Naive thymus-derived CD8-positive, alpha-beta T cell (primary cell): ENCODE measurements at regions not wholly inside any gene's neighbourhood (a gene's known extent, or its start where the extent isn't known, plus 50 kb on each side); places are given as distances from the start of the nearest gene placed in this dataset.

Experiments used
- ATAC-seq, 2 donors: fragments of 150-1000 bp; cut with Tn5 transposase in 1 of 2; sonication (Bioruptor Pico), chemical (Tn5 transposase) in 1 of 2; 1 replicate in 1 of 2; 2 replicates in 1 of 2; pipeline ENCODE4 v1.10.0; 2021; ENCODE audit warnings: mild to moderate bottlenecking in 2 of 2, moderate library complexity in 2 of 2
- POLR2A ChIA-PET: fragments of 350-600 bp; sonication (Branson Sonifier 250); formaldehyde crosslinking; loops from one replicate; lab custom pipeline; 2021; ENCODE audit warnings: antibody characterized with exemption; lab: Charles Lee
- DNase-seq, 10 donors: peaks; one replicate each; pipeline versions ENCODE4 v3.0.0 to v3.0.0-alpha.2; 2020 to 2022
- H3K27ac Mint-ChIP-seq, 10 donors: one replicate each; pipeline ENCODE4 v1.8.0; 2020 to 2022; ENCODE audit warnings: mild to moderate bottlenecking in 10 of 10, mixed read lengths in 10 of 10, moderate library complexity in 4 of 10, inconsistent platforms in 1 of 10
- H3K27me3 Mint-ChIP-seq, 5 donors: one replicate each; pipeline ENCODE4 v1.8.0; 2021 to 2022; ENCODE audit warnings: mixed read lengths in 5 of 5
- H3K36me3 Mint-ChIP-seq, 3 donors: one replicate each; pipeline ENCODE4 v1.8.0; 2020 to 2022; ENCODE audit warnings: mixed read lengths in 3 of 3, mild to moderate bottlenecking in 2 of 3, inconsistent platforms in 1 of 3
- H3K4me1 Mint-ChIP-seq, 4 donors: one replicate each; pipeline ENCODE4 v1.8.0; 2021 to 2022; ENCODE audit warnings: mixed read lengths in 4 of 4
- H3K4me3 Mint-ChIP-seq, 10 donors: one replicate each; pipeline ENCODE4 v1.8.0; 2020 to 2022; ENCODE audit warnings: mild to moderate bottlenecking in 10 of 10, mixed read lengths in 10 of 10, moderate library complexity in 6 of 10, inconsistent platforms in 1 of 10
- H3K9me3 Mint-ChIP-seq, 9 donors: one replicate each; pipeline ENCODE4 v1.8.0; 2020 to 2022; ENCODE audit warnings: mixed read lengths in 9 of 9, mild to moderate bottlenecking in 3 of 9, inconsistent platforms in 1 of 9, moderate library complexity in 1 of 9

DNA sequence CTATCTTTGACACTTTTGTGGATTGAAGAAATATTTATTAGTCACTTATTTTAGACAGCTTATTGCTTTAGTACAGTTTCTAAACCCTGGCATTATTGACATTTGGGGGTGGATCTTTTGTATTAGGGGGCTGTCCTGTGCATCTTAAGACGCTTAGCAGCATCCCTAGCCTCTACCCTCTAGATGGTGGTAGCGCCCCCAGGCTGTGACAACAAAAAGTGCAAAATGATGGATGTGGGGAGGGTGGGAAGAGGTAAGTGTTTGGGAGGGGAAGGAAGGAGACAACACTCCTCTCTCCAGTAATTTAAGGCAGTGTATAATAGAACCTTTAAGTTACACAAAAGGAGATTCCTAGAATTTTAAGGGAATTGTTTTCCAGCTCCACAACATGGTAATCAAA, 1210.6 kb downstream of the C4orf33 start:
- DNase-seq (no peak), ATAC-seq (no peak)
- Mint-ChIP-seq H3K4me1 (no peaks in the 10 kb centered on the region), H3K27ac (no peak overlapping the region), H3K4me3 (no peak overlapping the region), H3K36me3 (no peaks in the 10 kb centered on the region), H3K27me3 (no peaks in the 10 kb centered on the region), H3K9me3 (peaks cover 0 to 12% (median 3%) of the 10 kb centered on the region in 9 donors)
- POLR2A ChIA-PET = no interaction called here

DNA sequence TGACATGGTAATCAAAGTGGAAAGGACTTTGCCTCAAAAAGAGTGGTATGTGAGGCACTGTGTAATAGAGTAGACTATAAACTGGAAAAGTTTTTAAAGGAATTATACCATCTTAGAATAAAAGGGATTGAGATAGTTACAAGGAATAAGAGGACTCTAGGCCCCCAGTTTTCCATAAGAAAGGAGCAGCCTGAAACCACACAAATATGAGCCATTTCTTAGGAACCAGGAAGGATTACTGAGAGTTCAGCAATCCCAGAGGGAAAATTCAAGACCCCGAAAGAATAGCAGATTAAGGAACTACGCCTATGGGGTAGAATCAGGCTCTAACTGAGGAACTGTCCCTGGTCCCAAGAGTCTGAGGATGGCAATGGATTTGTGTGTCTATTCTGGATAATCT, 1213.3 kb downstream of the C4orf33 start:
- peaks cover 0 to 4% (median 0%) of the 10 kb centered on the region in 9 donors for H3K9me3 Mint-ChIP-seq
- no peaks in the 10 kb centered on the region for H3K27me3 Mint-ChIP-seq
- DNase-seq (no peak), ATAC-seq (no peak)
- no peaks in the 10 kb centered on the region for H3K36me3 Mint-ChIP-seq
- no peak overlapping the region for H3K4me3 Mint-ChIP-seq
- POLR2A ChIA-PET = no interaction called here
- H3K4me1 Mint-ChIP-seq = no peaks in the 10 kb centered on the region
- no peak overlapping the region for H3K27ac Mint-ChIP-seq

DNA sequence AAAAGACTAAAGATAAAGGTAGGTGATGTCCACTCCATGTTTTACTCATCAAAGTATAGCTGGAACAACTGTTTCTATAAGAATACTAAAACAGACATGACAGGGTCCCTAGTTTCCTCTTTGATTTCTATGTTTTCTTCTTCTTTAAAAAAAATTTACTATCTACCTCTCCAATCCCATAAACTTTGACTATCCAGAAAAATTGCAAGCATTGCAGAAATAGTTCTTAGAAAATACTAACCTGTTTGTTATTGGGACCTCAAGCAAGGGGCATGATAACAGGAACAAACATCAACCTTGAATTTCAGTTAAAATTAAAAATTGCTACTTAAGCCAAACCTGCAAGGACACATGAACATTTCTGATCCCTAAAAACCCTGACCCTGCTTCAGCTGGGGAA, 1226.5 kb downstream of the C4orf33 start:
- Mint-ChIP-seq H3K9me3 (peaks cover 0 to 13% (median 4%) of the 10 kb centered on the region in 9 donors), H3K27ac (no peak overlapping the region), H3K27me3 (no peaks in the 10 kb centered on the region), H3K4me3 (no peak overlapping the region), H3K36me3 (no peaks in the 10 kb centered on the region), H3K4me1 (no peaks in the 10 kb centered on the region)
- POLR2A ChIA-PET = no interaction called here
- DNase-seq = no peak
- ATAC-seq = no peak

DNA sequence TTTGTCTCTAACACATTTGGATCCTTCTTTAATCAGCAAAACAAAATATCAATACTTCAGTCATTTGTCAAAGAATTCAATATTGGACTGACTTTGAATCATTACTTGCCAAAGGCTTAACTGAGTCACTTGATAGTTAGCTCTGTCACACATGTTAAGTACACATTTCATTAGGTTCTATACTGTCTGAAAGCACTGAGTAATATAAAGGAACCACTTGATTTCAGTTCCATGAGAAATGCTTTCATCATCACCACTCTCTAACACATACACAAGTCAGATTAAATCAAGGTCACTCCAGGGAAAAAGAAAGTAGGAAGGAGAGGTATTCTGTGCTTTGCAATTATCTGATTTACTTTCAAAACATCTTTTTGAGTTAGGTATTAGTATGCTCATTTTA, 1233.1 kb downstream of the C4orf33 start:
- POLR2A ChIA-PET = no interaction called here
- H3K27ac Mint-ChIP-seq = no peak overlapping the region
- ATAC-seq = no peak
- no peak overlapping the region for H3K4me3 Mint-ChIP-seq
- H3K4me1 Mint-ChIP-seq = no peaks in the 10 kb centered on the region
- H3K27me3 Mint-ChIP-seq = no peaks in the 10 kb centered on the region
- peaks cover 0 to 2% (median 0%) of the 10 kb centered on the region in 9 donors for H3K9me3 Mint-ChIP-seq
- H3K36me3 Mint-ChIP-seq = no peaks in the 10 kb centered on the region
- DNase-seq = no peak

DNA sequence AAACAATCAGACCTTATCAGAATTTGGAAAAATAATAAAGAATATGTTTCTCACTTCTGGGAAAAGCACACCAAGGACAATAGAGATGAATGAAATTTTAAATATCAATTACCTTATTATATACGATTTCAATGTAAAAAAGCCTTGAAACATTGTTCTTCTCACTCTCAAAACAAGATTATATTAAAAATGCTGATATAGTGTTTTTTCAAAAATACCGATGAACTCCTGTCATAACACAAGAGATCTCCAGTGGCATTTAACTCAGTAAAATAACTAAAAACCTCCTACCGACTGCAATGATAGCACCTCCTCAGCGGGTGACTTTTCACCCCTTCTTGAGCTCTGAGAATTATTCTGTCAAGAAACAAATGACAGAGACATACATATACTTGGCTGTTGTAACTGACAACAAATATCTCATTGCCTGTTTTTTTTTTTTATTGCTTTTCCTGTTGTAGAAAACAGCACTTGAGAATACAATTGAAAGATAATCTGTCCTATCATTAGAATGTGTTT, 1237.3 kb downstream of the C4orf33 start:
- DNase-seq (no peak), ATAC-seq (no peak)
- Mint-ChIP-seq H3K4me3 (no peak overlapping the region), H3K4me1 (no peaks in the 10 kb centered on the region), H3K36me3 (no peaks in the 10 kb centered on the region), H3K27ac (no peak overlapping the region), H3K9me3 (peaks cover 0 to 3% (median 0%) of the 10 kb centered on the region in 9 donors), H3K27me3 (no peaks in the 10 kb centered on the region)
- POLR2A ChIA-PET = no interaction called here

DNA sequence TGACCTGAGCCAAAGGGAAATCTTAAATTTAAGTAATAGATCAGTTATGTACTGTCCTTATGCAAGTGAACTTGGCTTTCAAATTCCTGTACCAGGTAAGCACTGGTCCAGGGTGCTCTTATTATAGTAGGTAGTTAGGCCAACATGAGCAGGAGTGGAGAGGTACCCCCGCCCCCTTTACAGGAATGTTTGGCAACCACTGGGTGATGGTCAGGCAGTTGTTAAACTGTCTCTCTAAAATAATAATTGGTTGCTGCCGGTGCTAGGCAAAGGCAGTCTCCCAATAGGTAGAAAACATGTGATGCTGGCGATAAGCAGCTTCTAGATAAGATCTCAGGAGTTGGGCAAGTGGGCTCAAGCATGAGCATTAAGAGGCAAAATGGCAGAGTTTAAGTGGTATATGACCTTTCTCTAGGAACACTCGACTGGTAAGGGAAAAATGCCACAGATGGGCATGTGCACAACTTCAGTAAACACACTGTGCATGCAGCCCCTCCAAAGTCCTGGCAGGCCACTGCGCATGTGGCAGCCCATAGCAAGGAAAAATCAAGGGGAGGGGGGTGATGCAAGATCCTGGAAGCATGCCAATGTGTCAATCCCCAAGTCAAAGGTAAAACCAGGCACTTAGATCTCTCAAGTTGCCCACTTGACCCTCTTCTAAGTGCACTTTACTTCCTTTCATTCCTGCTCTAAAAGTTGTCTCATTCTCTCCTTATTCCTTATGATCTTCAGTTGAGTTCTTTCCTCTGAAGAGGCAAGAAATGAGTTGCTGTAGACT, 1239.7 kb downstream of the C4orf33 start:
- POLR2A ChIA-PET = no interaction called here
- Mint-ChIP-seq H3K36me3 (no peaks in the 10 kb centered on the region), H3K27ac (no peak overlapping the region), H3K4me3 (no peak overlapping the region), H3K9me3 (peaks cover 0 to 8% (median 0%) of the 10 kb centered on the region in 9 donors), H3K27me3 (no peaks in the 10 kb centered on the region), H3K4me1 (no peaks in the 10 kb centered on the region)
- DNase-seq = no peak
- no peak for ATAC-seq

DNA sequence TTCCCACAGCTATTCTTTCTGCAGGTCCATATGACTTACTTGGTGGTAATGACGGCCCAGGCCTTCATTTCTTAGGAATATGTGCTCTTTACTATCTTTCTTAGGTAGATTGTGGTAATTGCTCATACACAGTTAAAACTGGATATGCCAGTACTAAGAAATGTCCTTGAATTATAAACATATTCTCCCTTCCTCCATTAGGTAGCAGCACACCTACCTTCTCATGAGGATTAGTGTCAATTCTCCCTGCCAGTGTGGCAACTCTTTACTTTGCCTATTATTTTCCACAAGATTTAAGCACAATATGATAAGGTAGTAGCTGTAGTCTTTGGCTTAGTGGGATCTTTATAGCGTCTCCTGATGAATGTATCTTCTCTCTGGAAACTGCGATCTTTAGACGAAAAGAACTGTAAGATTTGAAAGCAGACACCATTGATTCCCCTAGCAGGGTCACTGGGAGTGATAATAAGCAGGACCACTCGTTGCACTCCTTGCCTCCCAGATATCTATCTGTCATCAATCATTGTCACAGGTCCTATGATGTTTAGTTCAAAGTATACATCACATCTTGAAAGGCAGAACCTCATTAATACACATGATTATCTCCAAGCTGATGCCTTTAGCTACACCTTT, 1240.7 kb downstream of the C4orf33 start:
- H3K4me1 Mint-ChIP-seq = no peaks in the 10 kb centered on the region
- H3K9me3 Mint-ChIP-seq = peaks cover 0 to 8% (median 0%) of the 10 kb centered on the region in 9 donors
- H3K4me3 Mint-ChIP-seq = no peak overlapping the region
- H3K27me3 Mint-ChIP-seq = no peaks in the 10 kb centered on the region
- POLR2A ChIA-PET = no interaction called here
- DNase-seq (no peak), ATAC-seq (no peak)
- no peak overlapping the region for H3K27ac Mint-ChIP-seq
- no peaks in the 10 kb centered on the region for H3K36me3 Mint-ChIP-seq

DNA sequence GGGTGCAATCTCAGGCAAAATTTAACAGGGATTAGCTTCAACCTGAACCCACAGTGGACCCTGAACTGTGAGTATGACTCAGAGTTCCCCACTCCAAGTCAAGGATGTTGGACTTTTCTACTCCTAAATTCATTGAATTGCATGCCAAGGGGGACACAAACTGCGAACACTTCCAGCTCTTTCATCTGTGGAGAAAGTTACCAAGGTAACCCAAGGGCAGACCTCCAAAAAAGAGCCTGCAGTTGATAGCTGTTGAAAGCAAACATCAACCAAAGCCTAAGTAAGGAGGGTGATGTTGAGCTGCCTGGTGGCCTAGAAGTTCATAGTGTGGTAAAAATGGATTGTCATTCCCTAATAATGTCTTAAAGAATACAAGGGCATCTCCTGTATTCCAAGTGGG, 1242.9 kb downstream of the C4orf33 start:
- Mint-ChIP-seq H3K4me1 (no peaks in the 10 kb centered on the region), H3K4me3 (no peak overlapping the region), H3K27me3 (no peaks in the 10 kb centered on the region), H3K36me3 (no peaks in the 10 kb centered on the region), H3K27ac (no peak overlapping the region), H3K9me3 (peaks cover 0 to 8% (median 0%) of the 10 kb centered on the region in 9 donors)
- ATAC-seq (no peak), DNase-seq (no peak)
- POLR2A ChIA-PET = no interaction called here

DNA sequence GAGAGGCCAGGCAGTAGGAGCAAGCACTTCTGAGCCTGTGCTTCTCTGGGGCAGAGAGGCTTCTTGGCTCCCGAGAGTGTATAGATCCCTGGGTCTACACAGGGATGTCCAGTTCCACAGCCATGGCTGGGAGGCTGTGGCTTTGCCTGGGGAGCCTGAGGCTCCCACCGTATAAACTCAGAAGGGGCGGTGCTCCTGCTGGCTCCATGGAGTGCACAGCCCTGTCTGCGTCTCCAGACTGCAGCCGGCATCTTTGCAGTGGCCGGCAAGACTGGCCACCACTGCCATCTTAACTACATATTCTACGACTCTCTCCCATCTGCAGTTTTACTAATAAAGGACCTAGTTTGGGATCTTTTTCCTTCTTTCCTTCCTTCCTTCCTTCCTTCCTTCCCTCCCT, 1253.8 kb downstream of the C4orf33 start:
- DNase-seq (no peak), ATAC-seq (no peak)
- H3K36me3 Mint-ChIP-seq = no peaks in the 10 kb centered on the region
- POLR2A ChIA-PET = no interaction called here
- H3K4me1 Mint-ChIP-seq = peaks cover 0 to 2% (median 0%) of the 10 kb centered on the region in 4 donors
- no peak overlapping the region for H3K4me3 Mint-ChIP-seq
- no peaks in the 10 kb centered on the region for H3K27me3 Mint-ChIP-seq
- H3K27ac Mint-ChIP-seq = no peak overlapping the region
- peaks cover 0 to 9% (median 0%) of the 10 kb centered on the region in 9 donors for H3K9me3 Mint-ChIP-seq

DNA sequence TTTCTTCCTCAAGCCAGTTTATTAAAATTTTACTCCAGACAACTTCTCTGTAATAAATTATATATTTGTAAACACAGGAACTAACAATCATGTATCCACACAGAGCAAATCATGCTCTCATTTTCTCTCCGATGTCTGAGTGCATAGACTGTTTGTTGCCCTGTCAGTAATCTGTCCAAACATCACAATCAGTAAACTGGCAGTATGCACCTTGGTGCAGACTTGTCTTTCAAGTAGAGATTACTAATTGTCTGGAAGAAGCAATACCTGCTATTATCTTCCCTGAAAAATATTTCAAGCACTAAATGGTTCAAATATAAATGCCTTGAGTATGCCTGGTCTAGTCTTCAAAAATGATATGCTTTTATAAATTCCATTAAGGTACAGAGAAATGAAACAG, 1260.9 kb downstream of the C4orf33 start:
- peaks cover 0 to 4% (median 0%) of the 10 kb centered on the region in 9 donors for H3K9me3 Mint-ChIP-seq
- H3K27ac Mint-ChIP-seq = no peak overlapping the region
- POLR2A ChIA-PET = no interaction called here
- no peaks in the 10 kb centered on the region for H3K4me1 Mint-ChIP-seq
- no peaks in the 10 kb centered on the region for H3K36me3 Mint-ChIP-seq
- no peak overlapping the region for H3K4me3 Mint-ChIP-seq
- DNase-seq (no peak), ATAC-seq (no peak)
- no peaks in the 10 kb centered on the region for H3K27me3 Mint-ChIP-seq

DNA sequence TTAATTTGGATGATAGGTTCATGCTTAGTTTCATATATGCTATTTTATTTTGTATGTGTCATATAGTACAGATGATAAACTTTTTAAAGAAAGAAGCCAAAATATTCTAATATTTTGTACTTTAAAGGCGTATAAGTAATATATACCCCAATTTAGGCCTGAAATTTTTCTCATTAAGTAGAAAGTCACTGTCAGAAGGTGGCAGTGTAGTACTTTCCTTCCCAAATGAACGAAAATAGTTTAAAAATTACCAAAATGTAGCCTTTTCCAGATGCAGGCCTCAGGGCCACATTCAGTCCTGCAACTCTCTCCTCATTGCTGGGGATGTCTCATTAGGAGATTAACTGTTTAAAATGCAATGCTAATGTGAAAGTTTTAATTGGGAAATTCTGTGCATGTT, 1263.6 kb downstream of the C4orf33 start:
- no peaks in the 10 kb centered on the region for H3K4me1 Mint-ChIP-seq
- peaks cover 0 to 4% (median 0%) of the 10 kb centered on the region in 9 donors for H3K9me3 Mint-ChIP-seq
- POLR2A ChIA-PET = no interaction called here
- no peaks in the 10 kb centered on the region for H3K36me3 Mint-ChIP-seq
- no peak for DNase-seq
- no peak for ATAC-seq
- no peaks in the 10 kb centered on the region for H3K27me3 Mint-ChIP-seq
- no peak overlapping the region for H3K27ac Mint-ChIP-seq
- H3K4me3 Mint-ChIP-seq = no peak overlapping the region

DNA sequence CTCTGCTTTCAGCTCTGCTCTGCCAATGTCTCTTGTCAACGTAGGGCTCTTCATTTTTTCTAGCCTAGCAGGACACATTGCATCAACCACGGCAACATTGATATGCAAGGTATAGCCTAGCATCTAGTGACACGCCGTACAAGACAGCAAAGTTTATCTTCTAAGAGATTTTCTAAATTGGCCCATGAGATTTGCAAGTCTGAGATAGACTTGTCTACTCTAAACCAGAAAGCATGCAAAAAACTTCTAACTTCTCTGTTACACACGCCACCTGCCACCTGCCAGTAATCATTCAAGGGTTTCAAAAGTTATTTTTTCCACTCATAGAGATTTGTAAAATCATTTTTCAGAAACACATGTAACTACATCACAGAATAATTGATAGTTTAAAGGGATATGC, 1265.7 kb downstream of the C4orf33 start:
- Mint-ChIP-seq H3K9me3 (peaks cover 0 to 4% (median 0%) of the 10 kb centered on the region in 9 donors), H3K27ac (no peak overlapping the region), H3K36me3 (no peaks in the 10 kb centered on the region), H3K4me1 (no peaks in the 10 kb centered on the region), H3K4me3 (no peak overlapping the region), H3K27me3 (no peaks in the 10 kb centered on the region)
- ATAC-seq = no peak
- no peak for DNase-seq
- POLR2A ChIA-PET = no interaction called here

DNA sequence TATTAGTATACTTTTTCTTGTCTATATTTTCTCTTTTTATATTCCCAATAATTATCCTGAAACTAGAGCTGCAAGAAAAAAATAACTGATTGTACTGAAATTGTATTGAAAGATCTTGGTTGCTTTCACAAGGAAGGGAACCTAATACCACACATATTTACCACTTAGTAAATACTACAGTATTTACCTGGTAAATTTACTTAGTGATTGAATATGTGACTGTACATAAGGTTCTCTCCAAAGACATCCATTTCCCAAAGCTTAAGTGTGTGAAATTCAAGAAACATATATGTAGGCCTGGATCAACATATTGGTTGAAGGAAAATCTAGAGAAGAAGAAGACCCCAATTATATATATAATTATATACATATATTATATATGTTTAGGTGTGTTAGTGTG, 1272.7 kb downstream of the C4orf33 start:
- no peaks in the 10 kb centered on the region for H3K36me3 Mint-ChIP-seq
- peaks cover 0 to 10% (median 0%) of the 10 kb centered on the region in 9 donors for H3K9me3 Mint-ChIP-seq
- no peaks in the 10 kb centered on the region for H3K27me3 Mint-ChIP-seq
- no peaks in the 10 kb centered on the region for H3K4me1 Mint-ChIP-seq
- POLR2A ChIA-PET = no interaction called here
- H3K4me3 Mint-ChIP-seq = no peak overlapping the region
- no peak for DNase-seq
- no peak for ATAC-seq
- H3K27ac Mint-ChIP-seq = no peak overlapping the region
